CD4-positive, alpha-beta T cell treated with Interleukin-1 beta for 1 hour (primary cell): ENCODE measurements at regions not wholly inside any gene's neighbourhood (a gene's known extent, or its start where the extent isn't known, plus 50 kb on each side); places are given as distances from the start of the nearest gene placed in this dataset.

ENCODE experiments used
- DNase-seq, 2 donors: peaks; one replicate each; pipeline ENCODE4 v3.0.0-alpha.2; 2020 to 2022

DNA sequence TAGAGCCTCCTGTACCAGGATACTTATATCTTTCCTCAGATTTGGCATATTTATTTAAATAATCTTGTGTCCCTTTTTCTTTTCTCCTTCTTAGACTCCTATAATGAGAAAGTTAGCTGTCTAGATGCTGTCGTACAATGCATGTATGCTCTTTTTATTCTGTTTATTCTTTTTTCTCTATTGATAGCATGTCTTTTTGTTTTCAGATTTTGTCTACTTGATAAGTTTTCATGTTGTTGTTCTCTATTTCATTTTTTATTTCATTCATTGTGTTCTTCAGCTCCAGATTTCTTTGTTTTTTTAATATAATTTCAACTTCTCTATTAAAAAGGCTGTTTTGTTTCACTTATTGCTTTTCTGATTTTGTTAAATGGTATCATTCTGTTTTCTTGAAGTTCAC lies 674.3 kb upstream of the POU3F3 start:
- DNase-seq: no peak

DNA sequence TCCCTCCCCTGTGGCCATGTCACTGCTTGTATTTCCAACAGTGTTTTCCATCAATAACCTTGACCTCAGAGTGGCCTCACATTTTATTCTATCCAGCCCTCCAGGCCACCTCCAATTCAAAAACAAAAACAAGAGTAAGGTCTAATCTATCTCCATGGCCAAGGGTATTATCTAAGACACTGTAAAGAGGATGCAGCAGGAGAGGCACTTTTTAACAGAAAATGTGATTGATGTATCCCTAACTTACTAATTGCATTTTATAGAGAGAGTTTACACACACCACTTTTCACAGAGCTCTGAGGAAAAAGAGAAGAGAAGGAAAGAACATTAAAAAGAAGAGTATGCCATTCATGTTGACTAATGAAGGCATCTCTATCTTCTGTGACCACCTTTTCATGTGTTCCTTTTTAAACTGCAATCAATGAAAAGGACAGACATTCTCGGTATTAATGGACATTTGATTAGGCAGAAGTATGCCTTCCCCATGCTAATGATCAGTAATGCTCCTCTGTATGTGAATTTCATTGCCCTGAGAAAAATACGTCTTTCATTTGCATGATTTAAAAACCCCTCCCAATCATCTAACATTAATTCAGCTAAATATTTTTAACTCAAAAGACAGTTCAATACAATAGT lies 653.3 kb upstream of the POU3F3 start:
- no peak for DNase-seq

DNA sequence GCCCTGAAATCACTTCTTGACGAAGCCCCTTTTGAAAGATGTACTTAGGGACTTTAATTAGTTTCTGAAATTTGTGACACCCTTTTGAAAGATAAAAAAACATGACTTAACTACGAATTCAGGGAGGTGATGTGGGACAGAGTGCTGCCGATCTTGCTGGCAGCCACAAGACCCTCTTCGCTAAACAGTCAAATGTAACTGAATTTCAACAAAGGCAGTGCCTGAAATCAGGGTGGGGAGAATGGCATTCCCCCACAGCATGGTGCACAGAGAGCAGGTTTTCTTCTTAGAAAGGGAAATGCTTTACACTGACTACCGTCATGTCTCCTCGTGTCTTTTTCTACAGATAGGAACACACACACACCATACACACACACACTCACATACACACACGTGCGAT lies 640.2 kb upstream of the POU3F3 start:
- no peak for DNase-seq

- no peak for DNase-seq
Observed at GRCh38 chr2:104215269-104216161, 638.4 kb upstream of the POU3F3 start.

- no peak for DNase-seq
Observed at GRCh38 chr2:104233591-104233990, 620.3 kb upstream of the POU3F3 start.

GRCh38 chr2:104236491-104236890 lies 617.4 kb upstream of the POU3F3 start:
- DNase-seq: no peak

GRCh38 chr2:104240984-104241383 lies 612.9 kb upstream of the POU3F3 start:
- no peak for DNase-seq

DNA sequence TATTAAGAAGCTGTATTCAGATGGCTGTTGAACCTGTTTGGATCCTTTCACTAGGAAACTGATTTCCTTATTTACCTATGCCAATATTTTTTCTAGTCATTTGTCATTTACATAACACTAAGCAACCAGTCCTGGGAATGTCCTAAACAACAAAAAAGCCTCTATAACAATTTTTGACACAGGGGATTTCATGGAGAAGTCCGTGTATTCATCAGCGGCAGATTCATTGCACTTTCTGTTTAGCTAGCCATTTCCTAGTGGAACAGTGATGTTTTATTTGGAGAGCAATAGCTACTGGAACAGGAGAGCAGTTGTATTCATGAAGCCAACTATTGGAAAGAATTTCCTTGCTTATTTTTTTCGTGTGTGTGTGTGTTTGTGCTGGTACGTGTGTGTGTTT lies 604.3 kb upstream of the POU3F3 start:
- no peak for DNase-seq

DNA sequence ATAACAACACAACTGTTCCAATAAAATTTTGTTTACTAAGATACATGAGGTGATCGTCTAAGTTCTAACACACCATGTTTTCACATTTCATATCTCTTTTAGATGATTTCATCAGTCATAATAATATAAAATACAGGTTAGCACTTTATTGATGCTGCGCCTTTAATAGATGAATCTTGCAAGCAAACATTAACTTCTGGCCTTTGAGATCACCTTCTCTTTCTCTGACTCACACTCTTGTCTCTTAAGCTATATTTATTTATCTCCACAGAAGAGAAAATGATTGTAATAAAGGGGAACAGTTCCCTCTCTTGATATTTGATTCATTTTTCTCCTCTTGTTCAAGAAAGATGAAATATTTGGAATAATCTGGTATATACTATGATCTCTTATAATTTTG lies 603.3 kb upstream of the POU3F3 start:
- DNase-seq: no peak

DNA sequence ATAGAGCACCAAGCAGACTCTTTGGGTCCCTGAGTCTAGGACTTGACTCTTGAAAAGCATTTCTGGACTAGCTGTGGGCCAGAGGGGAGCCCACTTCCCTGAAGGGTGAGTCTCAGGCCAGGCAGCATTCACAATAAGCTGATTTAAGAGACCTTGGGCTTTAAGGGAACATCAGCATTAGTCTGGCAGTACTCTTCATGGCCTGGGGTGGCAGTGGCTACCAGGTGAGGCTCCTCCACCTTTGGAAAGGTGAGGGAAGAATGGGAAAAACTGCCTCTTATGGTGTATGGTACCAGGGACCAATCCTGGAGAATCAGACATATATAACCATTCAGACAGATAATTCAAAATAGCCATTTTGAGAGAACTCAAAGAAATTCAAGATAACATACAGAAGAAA lies 599.9 kb upstream of the POU3F3 start:
- DNase-seq: no peak

DNA sequence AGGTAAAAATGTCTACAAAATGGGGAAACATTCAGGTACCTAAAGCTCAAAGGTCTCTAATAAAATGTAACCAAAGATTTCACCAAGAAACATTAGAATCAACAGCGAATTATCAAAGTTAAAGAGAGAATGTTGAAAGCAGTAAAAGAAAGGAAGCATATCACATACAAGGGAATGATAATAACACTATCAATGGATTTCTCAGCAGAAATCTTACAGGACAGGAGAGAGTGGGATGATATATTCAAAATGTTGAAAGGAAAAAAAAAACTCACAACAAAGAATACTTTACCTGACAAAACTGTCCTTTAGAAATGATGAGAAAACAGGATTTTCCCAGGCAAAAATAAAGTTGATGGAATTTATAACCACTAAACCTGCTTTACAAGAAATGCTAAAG lies 591.2 kb upstream of the POU3F3 start:
- no peak for DNase-seq

- no peak for DNase-seq
Observed at GRCh38 chr2:104279646-104280045, 574.3 kb upstream of the POU3F3 start.

GRCh38 chr2:104280216-104280615 lies 573.7 kb upstream of the POU3F3 start:
- DNase-seq: no peak

DNA sequence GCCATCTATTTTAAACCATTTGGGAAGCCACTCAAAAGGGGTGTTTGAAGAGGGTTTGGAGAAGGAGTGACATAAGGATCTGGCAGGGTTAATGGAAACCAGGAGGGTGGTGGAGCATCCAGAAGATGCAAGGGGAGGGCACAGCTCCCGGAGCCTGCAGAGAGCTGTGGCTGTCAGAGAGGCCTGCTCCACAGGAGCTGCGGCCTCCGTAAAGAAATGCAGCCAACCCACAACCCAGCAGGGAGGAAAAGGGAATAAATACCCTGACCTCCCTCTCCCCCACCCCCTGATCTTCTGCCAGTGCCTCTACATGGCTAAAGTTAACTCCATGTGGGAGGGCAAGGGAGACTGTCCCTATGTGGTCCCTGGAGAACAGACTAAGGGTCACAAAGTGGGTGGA lies 567.1 kb upstream of the POU3F3 start:
- DNase-seq: no peak

DNA sequence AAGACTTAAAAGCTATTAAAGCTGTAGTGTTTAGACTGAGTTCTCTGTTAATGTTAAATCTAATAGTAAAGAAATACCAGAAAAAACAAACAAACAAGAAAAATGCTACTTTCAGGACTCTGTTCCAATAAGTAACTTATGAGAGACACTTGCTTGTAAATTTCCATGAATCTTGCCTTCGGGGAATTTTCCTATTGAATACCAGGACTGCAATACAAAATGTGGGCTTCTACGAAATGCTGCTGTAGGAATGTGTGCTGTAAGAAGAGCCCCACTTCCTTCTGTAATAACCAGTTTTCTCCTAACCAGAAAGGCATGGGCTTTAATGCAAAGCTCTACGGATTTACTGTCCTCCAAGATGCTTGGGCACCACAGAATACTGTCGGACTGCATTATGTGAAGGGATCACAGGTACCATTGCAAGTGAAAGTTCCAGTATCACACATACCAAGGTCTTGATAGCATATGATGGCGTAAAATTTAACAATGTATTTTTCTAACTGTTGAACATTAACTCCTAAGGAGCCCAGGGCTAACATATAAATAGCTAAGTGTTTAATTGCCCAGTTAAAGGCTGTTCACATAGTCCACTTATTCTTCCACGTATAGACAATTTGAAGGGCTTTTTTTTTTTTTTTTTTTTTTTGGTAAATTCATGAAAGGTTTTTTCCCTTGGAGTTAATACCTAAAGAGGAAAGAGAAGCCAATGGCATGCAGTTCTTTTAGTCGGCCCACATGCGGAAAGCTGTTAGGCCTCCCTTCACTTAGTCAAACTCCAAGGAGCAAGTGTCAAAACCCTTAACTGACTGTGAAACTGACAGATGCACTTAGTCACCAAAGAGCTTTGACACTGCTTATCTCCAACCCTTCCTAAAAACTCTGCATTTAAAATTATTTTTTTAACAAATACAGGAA lies 564.0 kb upstream of the POU3F3 start:
- DNase-seq: no peak

DNA sequence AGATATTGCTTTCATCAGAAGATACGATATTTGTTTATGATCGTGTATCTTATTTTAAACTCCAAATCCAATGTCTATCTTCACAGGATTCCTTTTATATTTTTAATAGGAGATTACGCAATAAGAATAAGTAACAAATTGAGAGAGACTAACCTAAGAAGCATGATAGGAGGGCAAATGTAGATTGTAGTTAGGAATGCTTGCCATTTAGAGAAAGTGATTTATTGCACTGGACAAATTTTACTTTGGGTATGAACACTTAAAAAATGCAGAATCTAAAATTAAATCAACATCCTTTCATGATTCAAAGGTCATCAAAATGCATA lies 563.4 kb upstream of the POU3F3 start:
- no peak for DNase-seq

- no peak for DNase-seq
Observed at GRCh38 chr2:104312684-104313083, 541.2 kb upstream of the POU3F3 start.

- DNase-seq: no peak
Observed at GRCh38 chr2:104318001-104318665, 535.8 kb upstream of the POU3F3 start.

DNA sequence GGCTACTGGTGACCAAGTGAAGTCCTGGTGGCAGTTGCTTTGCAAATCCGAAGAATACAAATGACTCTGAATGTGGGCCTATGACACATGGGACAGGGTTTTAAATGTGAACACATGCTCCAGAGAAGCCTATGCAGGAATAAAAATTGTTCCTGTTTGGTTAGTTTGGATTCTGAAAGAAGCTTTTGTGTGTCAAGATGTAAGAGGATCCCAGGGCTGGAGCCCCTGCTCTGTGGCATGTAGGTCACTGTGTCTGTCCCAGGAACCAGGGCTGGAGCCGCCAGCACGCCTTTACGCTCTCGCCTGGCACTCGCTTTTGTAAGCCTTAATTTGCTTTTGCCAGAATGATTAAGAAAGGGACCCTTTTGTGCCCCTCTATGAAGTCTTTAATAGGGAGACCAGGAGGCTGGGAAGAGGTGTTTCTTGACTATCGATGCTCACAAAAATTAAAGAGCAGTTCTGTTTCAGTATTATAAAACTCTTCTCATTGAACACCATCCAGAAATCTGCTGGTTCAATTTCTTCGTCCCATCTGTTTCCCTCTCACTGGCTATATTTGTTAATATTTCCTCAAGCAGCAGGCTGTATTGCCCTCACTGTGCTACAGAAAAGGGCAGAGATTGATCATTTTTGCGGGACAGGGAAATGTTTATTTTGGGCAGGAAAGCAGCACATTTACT lies 532.7 kb upstream of the POU3F3 start:
- no peak for DNase-seq

DNA sequence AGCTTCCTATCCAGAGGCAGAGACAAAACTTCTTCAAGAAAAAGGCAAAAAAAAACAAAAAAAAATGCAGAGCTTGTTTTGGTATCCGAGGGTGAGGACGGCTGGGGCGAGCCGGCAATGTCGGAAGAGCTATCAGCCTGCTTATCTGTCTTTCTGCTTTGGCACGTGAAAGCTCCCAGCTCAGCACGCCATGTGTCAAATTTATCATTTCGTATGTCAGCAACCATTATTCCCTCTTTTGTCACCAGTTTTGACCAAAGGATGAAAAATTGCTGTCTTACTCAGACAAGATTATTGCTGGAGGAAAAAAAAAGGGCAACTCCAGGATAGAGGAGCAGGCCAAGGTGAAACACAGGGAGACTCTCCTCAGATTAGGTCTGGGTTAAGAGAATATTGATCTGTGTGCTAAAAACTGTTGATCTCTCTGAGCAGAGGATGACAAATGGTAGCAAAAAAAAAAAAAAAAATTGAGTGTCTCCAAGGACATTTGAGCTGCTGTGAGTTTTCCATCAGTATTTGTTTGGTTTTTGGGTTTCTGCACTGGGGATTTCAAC lies 532.0 kb upstream of the POU3F3 start:
- DNase-seq: no peak

DNA sequence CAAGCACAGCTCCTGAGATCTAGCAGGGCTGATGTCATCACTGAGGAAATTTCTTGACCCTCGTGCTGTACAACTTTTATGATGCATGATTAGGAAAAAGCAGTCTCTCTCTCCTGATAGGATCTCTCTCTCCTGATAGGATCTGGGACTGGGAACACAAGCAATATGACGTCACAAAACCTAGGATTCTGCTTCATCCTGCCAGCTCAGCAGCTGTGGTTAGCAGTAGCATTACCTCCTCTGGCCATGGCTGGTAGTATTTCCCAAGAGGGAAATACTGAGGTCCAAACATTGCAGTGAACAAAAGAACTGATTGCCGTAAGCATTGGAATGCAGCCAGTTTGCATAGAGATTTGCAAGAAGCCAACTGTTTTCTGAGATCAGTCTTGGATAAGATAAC lies 521.2 kb upstream of the POU3F3 start:
- DNase-seq: no peak

DNA sequence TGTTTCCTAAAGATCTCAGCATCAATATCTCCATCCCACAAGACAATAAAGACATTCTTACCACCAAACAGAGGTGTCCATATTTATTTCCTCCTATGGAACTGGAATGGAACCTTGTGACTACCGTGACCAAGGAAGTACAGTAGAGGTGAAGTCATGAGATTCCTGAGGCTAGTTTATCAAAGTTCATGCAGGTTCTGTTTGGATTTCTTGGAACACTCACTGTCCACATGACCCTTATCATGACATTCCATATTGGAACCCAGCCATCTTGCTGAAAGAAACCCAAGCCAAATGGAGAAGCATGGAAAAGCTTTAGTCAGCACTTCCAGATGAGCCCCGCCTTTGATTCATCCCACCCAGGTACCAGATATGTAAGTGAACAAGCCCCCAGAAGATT lies 516.0 kb upstream of the POU3F3 start:
- no peak for DNase-seq
